NCI-H1048 (cell line): ENCODE measurements at regions not wholly inside any gene's neighbourhood (a gene's known extent, or its start where the extent isn't known, plus 50 kb on each side); places are given as distances from the start of the nearest gene placed in this dataset.

Experiments used
- DNase-seq: peaks from one replicate; lab custom pipeline; 2025; lab: John Stamatoyannopoulos, UW

DNA sequence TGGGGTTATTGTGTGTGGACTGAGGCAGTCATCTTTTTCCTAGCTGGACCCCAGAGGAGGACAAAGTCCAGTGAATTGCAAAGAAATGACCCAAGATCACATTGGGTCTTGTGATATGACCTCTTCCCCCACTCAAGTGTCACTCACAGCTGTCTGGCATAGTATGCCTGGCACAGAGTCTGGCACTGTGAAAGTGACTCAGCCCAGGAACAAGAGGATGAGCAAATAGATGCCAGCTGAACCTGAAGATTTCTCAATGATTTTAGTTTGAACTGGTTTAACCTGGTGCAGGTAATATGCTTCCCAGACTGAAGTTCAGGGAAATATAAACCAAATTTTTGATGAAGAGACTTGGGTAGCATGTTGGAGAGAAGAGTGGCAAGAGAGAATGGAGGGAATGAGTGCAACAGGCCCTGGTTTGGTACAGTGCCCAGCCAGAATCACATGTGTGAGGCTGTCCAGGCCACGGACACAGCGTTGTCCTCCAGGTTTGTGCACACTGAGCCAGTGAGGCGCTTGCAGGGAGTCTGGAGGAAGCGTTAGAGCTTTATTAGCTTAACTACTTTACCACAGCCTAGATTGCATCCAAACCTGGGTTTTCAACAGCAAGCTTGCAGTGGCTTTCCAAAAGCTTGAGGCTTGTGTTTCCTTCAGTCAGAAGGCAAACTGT, 332.9 kb downstream of the NUAK1 start:
- no peak for DNase-seq

GRCh38 chr12:105806400-105806770, 332.4 kb downstream of the NUAK1 start:
- no peak for DNase-seq

DNA sequence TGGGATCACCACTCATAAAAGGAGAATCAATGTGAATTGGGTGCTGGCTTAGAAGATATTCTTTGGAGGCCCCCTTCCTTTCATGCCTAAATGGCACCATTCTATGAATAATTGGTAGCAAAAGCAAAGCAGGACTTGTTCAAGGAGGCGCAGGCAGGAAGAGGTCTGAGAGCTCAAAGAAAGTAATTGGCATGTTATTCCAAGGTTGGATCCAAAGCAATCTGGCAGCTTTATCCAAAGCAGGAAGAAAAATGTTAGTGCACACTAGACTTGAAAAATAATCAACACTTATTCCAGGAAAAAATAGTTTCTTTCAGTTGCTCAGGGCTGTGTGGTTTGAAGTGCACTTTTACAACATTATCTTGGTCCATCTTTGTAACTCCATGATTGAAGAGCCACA, 326.4 kb downstream of the NUAK1 start:
- DNase-seq, result no peak

GRCh38 chr12:105813201-105813600, 325.6 kb downstream of the NUAK1 start:
- no peak for DNase-seq

DNA sequence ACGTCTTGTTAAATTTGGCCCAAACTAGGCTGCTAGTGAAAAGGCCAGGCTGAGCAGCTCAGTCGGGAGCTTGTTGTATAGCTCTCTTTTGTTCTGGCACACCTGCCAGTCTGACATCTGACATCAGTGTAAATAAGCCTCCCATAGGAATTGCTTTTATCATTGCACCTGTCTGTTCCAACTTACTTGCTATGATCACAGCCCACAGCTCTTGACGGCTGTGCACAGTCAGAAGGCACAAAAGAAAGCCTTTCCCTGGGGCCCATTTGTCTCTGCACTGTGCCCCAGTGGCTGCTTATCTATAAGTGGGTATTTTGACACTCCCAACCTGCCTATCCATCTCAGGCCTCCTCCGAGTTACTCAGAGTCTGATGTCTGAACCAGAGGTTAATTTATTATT, 324.5 kb downstream of the NUAK1 start:
- DNase-seq, result no peak

GRCh38 chr12:105819549-105819948, 319.2 kb downstream of the NUAK1 start:
- DNase-seq, result no peak

GRCh38 chr12:105820429-105821125, 318.2 kb downstream of the NUAK1 start:
- DNase-seq, result no peak

- DNase-seq, result no peak
Observed at GRCh38 chr12:105822131-105823105, 316.3 kb downstream of the NUAK1 start.

DNA sequence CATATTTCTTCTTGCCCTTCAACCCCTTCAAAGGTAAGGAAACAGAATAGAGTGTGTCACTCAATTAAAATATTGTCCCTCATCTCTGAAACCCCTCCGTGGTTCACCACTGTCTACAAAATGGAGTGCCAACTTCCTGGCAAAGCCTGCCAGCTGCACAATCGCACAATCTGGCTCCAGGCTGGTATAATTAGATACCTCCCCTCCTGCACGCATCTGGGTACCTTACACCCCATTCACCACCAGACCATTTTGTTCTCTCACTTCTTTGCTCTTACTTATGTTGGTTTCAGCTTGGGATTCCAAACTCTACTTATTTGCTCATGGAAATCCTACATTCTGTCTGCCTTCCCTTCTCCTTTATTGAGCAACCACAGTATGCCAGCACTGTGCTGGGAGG, 314.9 kb downstream of the NUAK1 start:
- no peak for DNase-seq

- no peak for DNase-seq
Observed at GRCh38 chr12:105825141-105825540, 313.6 kb downstream of the NUAK1 start.

DNA sequence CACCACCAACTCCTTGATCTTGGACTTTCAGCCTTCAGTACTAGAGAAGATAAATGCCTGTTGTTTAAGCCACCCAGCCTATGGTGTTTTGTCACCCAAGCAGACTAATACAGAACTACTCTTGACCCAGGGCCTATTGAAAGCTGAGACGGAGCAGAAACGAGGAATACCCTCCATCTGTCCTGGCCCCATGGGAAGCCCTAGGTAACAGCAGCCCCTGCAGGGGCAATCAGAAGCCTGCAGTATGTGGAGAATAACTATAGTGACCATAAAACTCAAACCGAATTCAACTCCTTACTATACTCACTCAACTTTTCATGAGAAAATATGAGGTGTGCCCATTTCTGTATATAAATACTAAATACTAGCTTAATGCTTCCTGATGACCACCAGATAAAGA, 307.4 kb downstream of the NUAK1 start:
- DNase-seq, result no peak

GRCh38 chr12:105832021-105832420, 306.7 kb downstream of the NUAK1 start:
- DNase-seq, result no peak

GRCh38 chr12:105832806-105833205, 305.9 kb downstream of the NUAK1 start:
- no peak for DNase-seq

- no peak for DNase-seq
Observed at GRCh38 chr12:105834496-105834895, 304.3 kb downstream of the NUAK1 start.

- no peak for DNase-seq
Observed at GRCh38 chr12:105835580-105836241, 303.0 kb downstream of the NUAK1 start.

DNA sequence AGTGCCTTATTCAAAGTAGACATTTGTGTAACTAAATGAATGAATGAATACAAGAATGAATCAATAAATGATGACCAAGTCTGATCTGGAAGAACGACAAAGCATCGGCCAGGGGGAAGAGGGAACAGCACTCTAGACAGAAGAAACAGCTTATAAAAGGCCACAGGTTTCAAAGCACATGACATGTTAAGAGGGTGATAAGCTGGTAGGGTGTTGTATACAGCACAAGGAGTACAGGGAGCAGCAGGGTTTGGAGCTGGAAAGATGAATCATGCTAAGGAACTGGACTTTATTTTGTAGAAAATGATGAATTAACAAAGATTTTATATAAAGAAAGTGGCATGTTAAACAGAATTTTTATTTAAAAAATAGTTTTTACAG, 302.5 kb downstream of the NUAK1 start:
- DNase-seq, result no peak

DNA sequence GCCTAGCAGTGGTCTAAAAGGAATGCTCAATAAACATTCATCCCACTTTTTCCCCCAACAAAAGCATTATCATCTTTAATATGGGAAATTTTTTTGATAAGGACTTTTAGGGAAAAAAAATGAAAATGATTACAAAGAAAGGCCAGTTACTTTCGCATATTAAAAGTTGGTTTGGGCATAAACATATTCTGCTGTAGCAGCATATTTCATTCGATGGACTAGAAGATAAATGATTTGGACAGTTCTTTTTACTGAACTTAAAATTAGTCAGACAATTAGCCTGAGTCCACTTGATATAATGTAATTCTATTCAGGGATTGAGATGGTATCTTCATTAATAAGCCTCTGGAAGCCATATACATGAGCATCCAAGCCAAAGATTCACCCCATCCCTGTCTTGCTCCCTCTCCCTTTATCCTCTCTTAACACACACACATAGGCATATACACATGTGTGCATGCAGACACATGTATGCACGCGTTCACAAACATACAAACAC, 299.1 kb downstream of the NUAK1 start:
- DNase-seq, result no peak

DNA sequence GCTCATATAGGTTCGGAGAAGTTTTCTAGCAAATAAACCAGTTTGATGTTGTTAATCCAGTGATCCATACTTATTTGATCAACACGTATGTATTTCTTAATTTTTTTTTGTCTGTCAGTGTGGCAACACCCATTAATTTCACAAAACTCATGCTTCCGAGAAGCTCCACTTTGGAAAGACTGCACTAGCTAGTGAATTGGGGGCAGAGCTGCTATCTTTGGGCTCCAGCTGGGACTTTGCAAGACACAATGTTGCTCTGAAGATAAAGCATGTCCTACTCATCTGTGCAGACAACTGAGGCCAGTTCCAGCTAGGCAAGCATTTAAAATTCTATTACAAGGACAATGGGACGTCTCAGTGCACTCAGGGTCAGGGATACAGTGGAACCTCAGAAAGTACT, 298.4 kb downstream of the NUAK1 start:
- no peak for DNase-seq

GRCh38 chr12:105841840-105842239, 296.9 kb downstream of the NUAK1 start:
- DNase-seq, result no peak

DNA sequence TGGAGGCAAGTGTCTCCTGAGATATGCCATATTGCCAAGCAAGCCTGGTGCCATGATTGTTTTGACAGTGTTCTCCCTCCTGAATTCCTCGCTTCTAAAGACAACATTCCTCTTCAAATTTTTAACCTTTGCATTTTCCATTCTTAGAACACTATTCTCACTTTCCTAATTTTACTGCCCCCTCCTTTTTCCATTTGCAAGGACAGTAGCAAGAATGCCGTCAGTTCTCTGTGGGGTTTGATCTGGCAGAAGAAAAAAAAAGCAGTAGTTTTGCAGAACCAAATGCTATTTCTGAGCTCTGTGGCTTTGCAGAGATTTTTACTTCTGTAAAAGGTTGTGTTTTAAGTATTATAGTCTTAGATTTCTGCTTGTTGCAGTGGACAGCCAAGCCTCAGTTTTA, 295.2 kb downstream of the NUAK1 start:
- no peak for DNase-seq

DNA sequence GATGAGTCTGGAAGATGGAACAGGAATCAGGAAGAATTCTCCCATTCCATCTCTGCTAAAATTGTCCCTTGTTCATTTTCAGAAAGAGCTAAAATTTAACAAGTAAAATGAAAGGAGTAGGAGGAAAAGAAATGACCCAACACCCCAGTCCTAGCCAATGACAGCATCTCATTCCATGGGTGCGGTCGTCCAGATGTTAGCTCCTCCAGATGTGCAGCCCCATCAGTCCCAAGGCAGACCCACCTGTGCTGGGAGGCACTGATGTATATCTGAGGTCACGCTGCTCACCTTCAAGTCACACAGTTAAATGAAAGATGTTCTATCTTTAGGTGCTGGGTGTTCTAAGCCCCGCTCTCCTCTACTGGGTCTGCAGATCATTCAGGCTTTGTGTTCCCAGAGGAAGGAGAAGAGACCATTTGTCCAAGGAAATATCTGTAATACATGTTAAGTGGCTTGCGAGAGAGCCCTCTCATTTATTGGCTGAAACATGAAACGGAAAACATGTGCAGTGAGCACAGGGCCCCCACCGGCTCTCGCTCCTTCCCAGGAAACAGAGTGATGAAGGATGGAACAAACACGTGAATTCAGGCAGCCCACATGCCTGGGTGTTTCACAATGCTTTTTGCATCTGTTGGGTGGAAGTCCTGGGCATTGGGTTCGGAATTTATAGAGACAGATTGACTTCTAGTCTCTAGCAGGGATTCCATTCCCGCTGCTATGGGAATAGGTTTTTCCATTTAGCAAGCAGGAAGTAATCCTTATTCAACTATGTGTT, 294.6 kb downstream of the NUAK1 start:
- DNase-seq, result no peak
